ENCODE measurements at regions not wholly inside any gene's neighbourhood (a gene's known extent, or its start where the extent isn't known, plus 50 kb on each side); places are given as distances from the start of the nearest gene placed in this dataset.
A peak's percentile ranks its signal among the peaks of the same experiment; 100 is the strongest.

DNA sequence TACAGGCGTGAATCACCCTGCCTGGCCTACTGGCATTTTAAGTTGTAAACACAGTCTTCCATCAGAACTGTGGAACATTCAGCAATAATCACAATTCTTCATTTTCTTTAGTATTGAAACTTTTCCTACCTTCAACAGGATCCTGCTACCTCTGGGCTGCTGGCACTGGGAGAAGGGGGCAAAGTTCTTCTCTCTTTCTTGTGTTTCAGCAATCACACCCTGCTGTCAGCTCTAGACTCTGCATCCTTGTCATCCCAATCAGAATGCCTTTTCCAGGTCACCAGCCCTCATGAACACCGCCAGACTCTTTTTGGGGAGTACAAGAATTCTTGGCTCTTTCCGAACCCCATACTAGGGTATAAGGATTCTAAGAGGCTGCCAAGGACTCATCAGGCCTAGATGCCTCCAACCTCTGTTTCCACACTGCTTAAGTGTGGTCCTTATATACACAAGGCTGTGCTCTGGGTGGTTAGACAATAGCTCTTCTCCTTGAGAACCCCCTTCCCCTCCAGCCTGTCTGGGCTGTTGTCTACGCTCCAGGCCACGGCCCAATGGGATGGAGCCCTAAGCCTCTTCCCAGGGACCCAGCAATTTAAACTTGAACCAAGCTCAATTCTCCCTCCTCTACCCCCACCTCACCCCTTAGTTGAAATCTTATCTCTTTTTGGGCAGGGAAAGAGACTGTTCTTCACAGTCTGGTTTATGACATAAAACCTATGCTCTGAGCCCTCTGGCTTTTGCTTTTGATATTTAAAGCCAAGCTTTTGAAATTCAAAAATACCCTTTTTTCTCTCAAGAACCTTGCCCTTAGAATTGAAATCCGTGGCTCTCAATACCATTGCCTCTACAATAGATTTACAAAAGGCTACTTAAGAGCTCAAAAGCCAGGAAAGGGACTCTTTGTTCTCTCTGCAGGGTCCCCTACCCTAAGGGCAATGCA, 327.4 kb downstream of the BUD13 start:
- H3K9ac ChIP-seq (ENCODE audit: low read depth, low read length, poor library complexity), result no peak overlapping the region
- no peaks in the 10 kb centered on the region for H3K79me1 ChIP-seq (ENCODE audit: low read depth, low read length)
- H2BK12ac ChIP-seq (ENCODE audit: low read length), result no peak overlapping the region
- no peak overlapping the region for H3K27ac ChIP-seq (replicated peaks; ENCODE audit: low read length)
- no peak overlapping the region for H2BK120ac ChIP-seq (ENCODE audit: low read depth, low read length)
- H2AK5ac ChIP-seq (ENCODE audit: low read depth, low read length), result no peak overlapping the region
- H4K91ac ChIP-seq (ENCODE audit: low read depth, low read length, poor library complexity), result no peak overlapping the region
- peaks cover 0 to 3% of the 10 kb centered on the region in 2 donors for H3K9me3 ChIP-seq (replicated peaks in 1 of 2; ENCODE audit: control insufficient read depth in 2 of 2, insufficient read depth in 1 of 2, low read depth in 1 of 2, low read length in 2 of 2)
- H3K36me3 ChIP-seq (replicated peaks in 1 of 2; ENCODE audit: control insufficient read depth in 2 of 2, insufficient read depth in 2 of 2, low read length in 2 of 2), result no peaks in the 10 kb centered on the region
- no peak overlapping the region for H3K14ac ChIP-seq (ENCODE audit: low read length)
- no peak overlapping the region for H3K23ac ChIP-seq (ENCODE audit: low read depth, low read length, poor library complexity)
- H4K8ac ChIP-seq (ENCODE audit: low read depth, low read length), result no peak overlapping the region
- peaks cover 0 to 8% of the 10 kb centered on the region in 2 donors for H3K4me1 ChIP-seq (ENCODE audit: control insufficient read depth in 2 of 2, insufficient read depth in 1 of 2, low read depth in 1 of 2, low read length in 2 of 2)
- no peaks in the 10 kb centered on the region for H3K27me3 ChIP-seq (ENCODE audit: control insufficient read depth in 3 of 3, insufficient read depth in 3 of 3, low read depth in 1 of 3, low read length in 3 of 3)
- no peak overlapping the region for H3K4me3 ChIP-seq (ENCODE audit: low read length in 2 of 2)
- H3K4me2 ChIP-seq (ENCODE audit: insufficient read depth, low read length, poor library complexity, severe bottlenecking), result no peak overlapping the region
- WGBS, 2 donors (ENCODE audit: extremely low coverage in 2 of 2, insufficient read length in 2 of 2, insufficient replicate concordance in 1 of 2), result no CpG with 5 or more reads among the region's 6 CpGs
- no peak overlapping the region for H2BK5ac ChIP-seq (ENCODE audit: low read length)
- no peak overlapping the region for H3K4ac ChIP-seq (ENCODE audit: low read length)
- H3K18ac ChIP-seq (ENCODE audit: low read length), result no peak overlapping the region
- H2BK15ac ChIP-seq (ENCODE audit: low read length), result no peak overlapping the region
- no peak overlapping the region for H2AFZ ChIP-seq (ENCODE audit: low read length)
- peak; percentile 37 for DNase-seq (ENCODE audit: low spot score)

DNA sequence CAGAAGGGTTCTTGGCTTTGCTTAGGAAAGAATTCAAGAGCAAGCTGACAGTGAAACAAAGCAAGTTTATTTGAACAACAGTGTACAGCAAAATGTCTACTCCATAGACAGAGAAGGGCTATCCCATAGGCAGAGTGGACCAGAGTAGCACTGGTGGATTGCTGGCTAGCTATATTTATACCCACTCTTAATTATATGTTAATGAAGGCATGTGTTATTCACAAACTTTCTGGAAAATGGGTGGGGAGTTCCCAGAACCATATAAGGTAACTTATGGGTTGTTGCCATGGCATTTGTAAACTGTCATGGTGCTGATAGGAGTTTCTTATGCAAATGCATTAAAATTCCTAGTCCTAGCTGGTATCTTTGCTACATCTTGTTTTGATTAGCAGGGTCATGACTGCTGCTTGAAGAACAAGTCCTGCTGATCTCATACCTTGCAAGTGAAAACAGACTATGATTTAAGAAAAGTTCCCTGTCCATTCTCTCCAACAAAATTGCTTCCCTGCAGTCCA, 330.5 kb downstream of the BUD13 start:
- H2AFZ ChIP-seq (ENCODE audit: low read length), result no peak overlapping the region

DNA sequence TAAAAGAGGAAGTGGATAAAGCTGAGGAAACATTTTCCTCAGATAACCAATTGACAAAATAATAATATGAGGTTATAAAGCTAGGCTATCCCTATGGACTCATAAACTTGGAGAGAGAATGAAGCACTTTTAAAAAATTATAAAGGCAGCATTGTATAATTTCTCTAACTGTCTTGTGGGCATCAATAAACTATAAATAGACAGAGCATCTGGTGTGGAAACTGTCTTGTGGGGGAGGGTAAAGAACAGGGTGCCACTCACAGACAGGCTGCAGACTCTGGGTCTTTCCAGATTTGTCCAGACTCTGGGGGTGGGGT, 333.5 kb downstream of the BUD13 start:
- peaks cover 0 to 3% (median 0%) of the 10 kb centered on the region in 3 experiments for H3K27me3 ChIP-seq (ENCODE audit: control insufficient read depth in 3 of 3, insufficient read depth in 3 of 3, low read depth in 1 of 3, low read length in 3 of 3)
- no peak overlapping the region for H3K4me2 ChIP-seq (ENCODE audit: insufficient read depth, low read length, poor library complexity, severe bottlenecking)
- no peak overlapping the region for H3K4ac ChIP-seq (ENCODE audit: low read length)
- no peaks in the 10 kb centered on the region for H3K4me1 ChIP-seq (ENCODE audit: control insufficient read depth in 2 of 2, insufficient read depth in 1 of 2, low read depth in 1 of 2, low read length in 2 of 2)
- no peak overlapping the region for H2BK12ac ChIP-seq (ENCODE audit: low read length)
- H3K9ac ChIP-seq (ENCODE audit: low read depth, low read length, poor library complexity), result no peak overlapping the region
- H2BK15ac ChIP-seq (ENCODE audit: low read length), result no peak overlapping the region
- no peak overlapping the region for H4K91ac ChIP-seq (ENCODE audit: low read depth, low read length, poor library complexity)
- no peaks in the 10 kb centered on the region for H3K79me1 ChIP-seq (ENCODE audit: low read depth, low read length)
- H4K8ac ChIP-seq (ENCODE audit: low read depth, low read length), result no peak overlapping the region
- H3K4me3 ChIP-seq (ENCODE audit: low read length in 2 of 2), result no peak overlapping the region
- no peak overlapping the region for H2BK120ac ChIP-seq (ENCODE audit: low read depth, low read length)
- peaks cover 0 to 4% of the 10 kb centered on the region in 2 donors for H3K9me3 ChIP-seq (replicated peaks in 1 of 2; ENCODE audit: control insufficient read depth in 2 of 2, insufficient read depth in 1 of 2, low read depth in 1 of 2, low read length in 2 of 2)
- no peak overlapping the region for H2BK5ac ChIP-seq (ENCODE audit: low read length)
- H2AFZ ChIP-seq (ENCODE audit: low read length), result no peak overlapping the region
- H2AK5ac ChIP-seq (ENCODE audit: low read depth, low read length), result no peak overlapping the region
- H3K27ac ChIP-seq (replicated peaks; ENCODE audit: low read length), result no peak overlapping the region
- no peak overlapping the region for H3K14ac ChIP-seq (ENCODE audit: low read length)
- no peak overlapping the region for H3K18ac ChIP-seq (ENCODE audit: low read length)
- no peak for DNase-seq (ENCODE audit: low spot score)
- H3K36me3 ChIP-seq (replicated peaks in 1 of 2; ENCODE audit: control insufficient read depth in 2 of 2, insufficient read depth in 2 of 2, low read length in 2 of 2), result no peaks in the 10 kb centered on the region
- no peak overlapping the region for H3K23ac ChIP-seq (ENCODE audit: low read depth, low read length, poor library complexity)

More for the DNA sequence above, 330.5 kb downstream of the BUD13 start:
- H3K9me3 ChIP-seq (replicated peaks in 1 of 2; ENCODE audit: control insufficient read depth in 2 of 2, insufficient read depth in 1 of 2, low read depth in 1 of 2, low read length in 2 of 2), result peaks cover 0 to 4% of the 10 kb centered on the region in 2 donors
- H3K27ac ChIP-seq (replicated peaks; ENCODE audit: low read length), result no peak overlapping the region
- no peaks in the 10 kb centered on the region for H3K36me3 ChIP-seq (replicated peaks in 1 of 2; ENCODE audit: control insufficient read depth in 2 of 2, insufficient read depth in 2 of 2, low read length in 2 of 2)
- H3K4me2 ChIP-seq (ENCODE audit: insufficient read depth, low read length, poor library complexity, severe bottlenecking), result no peak overlapping the region
- no peak overlapping the region for H2BK15ac ChIP-seq (ENCODE audit: low read length)
- peaks cover 0 to 8% of the 10 kb centered on the region in 2 donors for H3K4me1 ChIP-seq (ENCODE audit: control insufficient read depth in 2 of 2, insufficient read depth in 1 of 2, low read depth in 1 of 2, low read length in 2 of 2)
- H2BK5ac ChIP-seq (ENCODE audit: low read length), result no peak overlapping the region
- H3K18ac ChIP-seq (ENCODE audit: low read length), result no peak overlapping the region
- no peak overlapping the region for H4K8ac ChIP-seq (ENCODE audit: low read depth, low read length)
- H3K14ac ChIP-seq (ENCODE audit: low read length), result no peak overlapping the region
- H3K27me3 ChIP-seq (ENCODE audit: control insufficient read depth in 3 of 3, insufficient read depth in 3 of 3, low read depth in 1 of 3, low read length in 3 of 3), result no peaks in the 10 kb centered on the region
- no peaks in the 10 kb centered on the region for H3K79me1 ChIP-seq (ENCODE audit: low read depth, low read length)
- H3K4me3 ChIP-seq (ENCODE audit: low read length in 2 of 2), result no peak overlapping the region
- H3K23ac ChIP-seq (ENCODE audit: low read depth, low read length, poor library complexity), result no peak overlapping the region
- H2BK120ac ChIP-seq (ENCODE audit: low read depth, low read length), result no peak overlapping the region
- H2AK5ac ChIP-seq (ENCODE audit: low read depth, low read length), result no peak overlapping the region
- H4K91ac ChIP-seq (ENCODE audit: low read depth, low read length, poor library complexity), result no peak overlapping the region
- H3K9ac ChIP-seq (ENCODE audit: low read depth, low read length, poor library complexity), result no peak overlapping the region
- H2BK12ac ChIP-seq (ENCODE audit: low read length), result no peak overlapping the region
- no peak overlapping the region for H3K4ac ChIP-seq (ENCODE audit: low read length)
- DNase-seq (ENCODE audit: low spot score), result no peak

DNA sequence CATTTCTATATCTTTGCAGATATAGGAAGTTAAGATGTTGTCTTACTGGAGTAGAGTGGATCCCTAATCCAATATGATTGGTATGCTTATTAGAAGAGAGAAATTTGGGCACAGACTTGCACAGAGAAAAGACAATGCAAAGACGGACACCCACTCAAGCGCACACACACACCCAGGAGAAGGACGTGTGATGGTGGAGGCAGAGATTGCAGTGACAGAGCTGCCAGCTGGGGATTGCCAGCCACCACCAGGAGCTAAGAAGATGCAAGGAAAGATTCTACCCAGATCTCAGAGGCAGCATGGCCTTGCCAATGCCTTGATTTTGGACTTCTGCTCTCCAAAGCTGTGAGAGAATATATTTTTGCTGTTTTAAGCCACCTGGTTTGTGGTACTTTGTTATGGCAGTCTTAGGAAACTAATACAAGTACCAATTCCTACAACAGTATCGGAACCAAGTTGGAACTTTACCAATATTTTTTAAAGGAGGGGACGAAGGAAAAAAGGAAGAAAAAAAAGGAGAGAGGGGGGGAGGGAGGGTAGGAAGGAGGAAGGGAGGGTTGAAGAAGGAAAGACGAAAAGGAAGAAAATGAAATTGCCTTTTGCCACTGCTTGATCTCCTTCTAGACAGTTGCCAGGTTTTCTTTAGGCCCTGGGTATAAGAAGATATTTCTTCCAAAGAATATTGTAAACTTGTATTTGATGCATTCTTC, 334.0 kb downstream of the BUD13 start:
- Histone ChIP-seq H3K4me1 (ENCODE audit: control insufficient read depth in 2 of 2, insufficient read depth in 1 of 2, low read depth in 1 of 2, low read length in 2 of 2) (no peaks in the 10 kb centered on the region), H2AK5ac (ENCODE audit: low read depth, low read length) (no peak overlapping the region), H3K14ac (ENCODE audit: low read length) (no peak overlapping the region), H3K9me3 (replicated peaks in 1 of 2; ENCODE audit: control insufficient read depth in 2 of 2, insufficient read depth in 1 of 2, low read depth in 1 of 2, low read length in 2 of 2) (peaks cover 0 to 4% of the 10 kb centered on the region in 2 donors), H3K36me3 (replicated peaks in 1 of 2; ENCODE audit: control insufficient read depth in 2 of 2, insufficient read depth in 2 of 2, low read length in 2 of 2) (no peaks in the 10 kb centered on the region), H2BK15ac (ENCODE audit: low read length) (no peak overlapping the region), H3K79me1 (ENCODE audit: low read depth, low read length) (no peaks in the 10 kb centered on the region), H3K27me3 (ENCODE audit: control insufficient read depth in 3 of 3, insufficient read depth in 3 of 3, low read depth in 1 of 3, low read length in 3 of 3) (peaks cover 0 to 3% (median 0%) of the 10 kb centered on the region in 3 experiments), H3K4me3 (ENCODE audit: low read length in 2 of 2) (no peak overlapping the region), H2AFZ (ENCODE audit: low read length) (no peak overlapping the region), H3K4me2 (ENCODE audit: insufficient read depth, low read length, poor library complexity, severe bottlenecking) (no peak overlapping the region), H3K9ac (ENCODE audit: low read depth, low read length, poor library complexity) (no peak overlapping the region), H3K18ac (ENCODE audit: low read length) (no peak overlapping the region), H2BK120ac (ENCODE audit: low read depth, low read length) (no peak overlapping the region), H4K8ac (ENCODE audit: low read depth, low read length) (no peak overlapping the region), H3K23ac (ENCODE audit: low read depth, low read length, poor library complexity) (no peak overlapping the region), H2BK12ac (ENCODE audit: low read length) (no peak overlapping the region), H3K27ac (replicated peaks; ENCODE audit: low read length) (no peak overlapping the region), H3K4ac (ENCODE audit: low read length) (no peak overlapping the region), H4K91ac (ENCODE audit: low read depth, low read length, poor library complexity) (no peak overlapping the region), H2BK5ac (ENCODE audit: low read length) (no peak overlapping the region)
- 100% methylated on average over 1 of the region's 6 CpGs; no CpG with 5 or more reads in 1 of the 2 donors for WGBS, 2 donors (ENCODE audit: extremely low coverage in 2 of 2, insufficient read length in 2 of 2, insufficient replicate concordance in 1 of 2)
- DNase-seq (ENCODE audit: low spot score), result no peak

Measured in neuronal stem cell (in vitro differentiated cells).